Brain microvascular endothelial cell (primary cell): ENCODE measurements at regions not wholly inside any gene's neighbourhood (a gene's known extent, or its start where the extent isn't known, plus 50 kb on each side); places are given as distances from the start of the nearest gene placed in this dataset.

ENCODE experiments used
- DNase-seq: peaks from one replicate; pipeline ENCODE4 v3.0.0-alpha.2; 2020
- H3K27ac ChIP-seq: fragments of 250-450 bp; sonication (Bioruptor Pico); 2 replicates; pipeline ENCODE4 v1.5.1; 2020; ENCODE audit warnings: mild to moderate bottlenecking, moderate library complexity
- H3K27me3 ChIP-seq: fragments of 250-450 bp; sonication (Bioruptor Pico); replicated peaks from 2 replicates; pipeline ENCODE4 v1.5.1; 2020; ENCODE audit warnings: mild to moderate bottlenecking
- H3K36me3 ChIP-seq: fragments of 250-450 bp; sonication (Bioruptor Pico); replicated peaks from 2 replicates; pipeline ENCODE4 v1.5.1; 2020; ENCODE audit warnings: mild to moderate bottlenecking
- H3K4me3 ChIP-seq: 2 replicates; pipeline ENCODE4 v1.5.1; 2011; ENCODE audit warnings: low read depth, mild to moderate bottlenecking, control low read depth, low read length, moderate library complexity
- in situ Hi-C: cut with HindIII; loops from 2 replicates; pipeline ENCODE4 v1.10.0; 2017; ENCODE audit warnings: low sequenced_read_pairs, low pct_ligation_motif_present
- TF ChIP-seq, protein P1 (sequence below): IDR thresholded peaks from 2 replicates; pipeline ENCODE4 v1.5.1; 2011; ENCODE audit warnings: low read depth, mild to moderate bottlenecking, moderate library complexity, low read length, control low read depth, inconsistent platforms; ENCODE audit errors: missing control alignments

DNA sequence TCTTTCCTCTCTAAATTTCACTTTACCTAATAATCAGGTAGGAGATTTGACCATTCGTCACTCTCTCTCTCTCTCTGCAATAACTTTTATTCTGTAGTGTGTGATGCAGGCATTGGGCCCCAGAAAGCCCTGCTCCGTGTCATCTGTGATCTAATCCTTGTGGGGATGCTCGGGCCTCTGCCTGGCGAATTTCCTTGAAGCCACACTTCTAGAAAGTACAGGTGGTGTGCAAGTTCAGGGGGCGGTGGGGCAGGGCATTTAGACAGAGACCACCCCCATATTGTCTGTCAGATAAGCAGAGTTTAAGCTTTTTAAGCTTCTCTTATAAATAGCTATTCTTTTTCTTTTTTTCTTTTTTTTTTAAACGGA, 53.4 kb upstream of the GPR12 start:
- in situ Hi-C loops = no loop called here
- Histone ChIP-seq H3K27ac (no peak overlapping the region), H3K4me3 (no peak overlapping the region), H3K27me3 (no peaks in the 10 kb centered on the region), H3K36me3 (no peaks in the 10 kb centered on the region)
- TF ChIP-seq, protein P1, sequence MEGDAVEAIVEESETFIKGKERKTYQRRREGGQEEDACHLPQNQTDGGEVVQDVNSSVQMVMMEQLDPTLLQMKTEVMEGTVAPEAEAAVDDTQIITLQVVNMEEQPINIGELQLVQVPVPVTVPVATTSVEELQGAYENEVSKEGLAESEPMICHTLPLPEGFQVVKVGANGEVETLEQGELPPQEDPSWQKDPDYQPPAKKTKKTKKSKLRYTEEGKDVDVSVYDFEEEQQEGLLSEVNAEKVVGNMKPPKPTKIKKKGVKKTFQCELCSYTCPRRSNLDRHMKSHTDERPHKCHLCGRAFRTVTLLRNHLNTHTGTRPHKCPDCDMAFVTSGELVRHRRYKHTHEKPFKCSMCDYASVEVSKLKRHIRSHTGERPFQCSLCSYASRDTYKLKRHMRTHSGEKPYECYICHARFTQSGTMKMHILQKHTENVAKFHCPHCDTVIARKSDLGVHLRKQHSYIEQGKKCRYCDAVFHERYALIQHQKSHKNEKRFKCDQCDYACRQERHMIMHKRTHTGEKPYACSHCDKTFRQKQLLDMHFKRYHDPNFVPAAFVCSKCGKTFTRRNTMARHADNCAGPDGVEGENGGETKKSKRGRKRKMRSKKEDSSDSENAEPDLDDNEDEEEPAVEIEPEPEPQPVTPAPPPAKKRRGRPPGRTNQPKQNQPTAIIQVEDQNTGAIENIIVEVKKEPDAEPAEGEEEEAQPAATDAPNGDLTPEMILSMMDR = no peak
- DNase-seq = no peak

- Histone ChIP-seq H3K27ac (no peak overlapping the region), H3K27me3 (no peaks in the 10 kb centered on the region), H3K36me3 (no peaks in the 10 kb centered on the region), H3K4me3 (no peak overlapping the region)
- in situ Hi-C loops = no loop called here
- TF ChIP-seq, protein P1 = no peak
- DNase-seq = no peak
These were observed 52.9 kb upstream of the GPR12 start for GRCh38 chr13:26813321-26813979.

- Histone ChIP-seq H3K27me3 (no peaks in the 10 kb centered on the region), H3K36me3 (no peaks in the 10 kb centered on the region), H3K4me3 (no peak overlapping the region), H3K27ac (no peak overlapping the region)
- TF ChIP-seq, protein P1 = no peak
- no peak for DNase-seq
- in situ Hi-C loops = no loop called here
These were observed 51.0 kb upstream of the GPR12 start for GRCh38 chr13:26811581-26811980.
